ENCODE measurements at regions not wholly inside any gene's neighbourhood (a gene's known extent, or its start where the extent isn't known, plus 50 kb on each side); places are given as distances from the start of the nearest gene placed in this dataset.
A peak's percentile ranks its signal among the peaks of the same experiment; 100 is the strongest.

DNA sequence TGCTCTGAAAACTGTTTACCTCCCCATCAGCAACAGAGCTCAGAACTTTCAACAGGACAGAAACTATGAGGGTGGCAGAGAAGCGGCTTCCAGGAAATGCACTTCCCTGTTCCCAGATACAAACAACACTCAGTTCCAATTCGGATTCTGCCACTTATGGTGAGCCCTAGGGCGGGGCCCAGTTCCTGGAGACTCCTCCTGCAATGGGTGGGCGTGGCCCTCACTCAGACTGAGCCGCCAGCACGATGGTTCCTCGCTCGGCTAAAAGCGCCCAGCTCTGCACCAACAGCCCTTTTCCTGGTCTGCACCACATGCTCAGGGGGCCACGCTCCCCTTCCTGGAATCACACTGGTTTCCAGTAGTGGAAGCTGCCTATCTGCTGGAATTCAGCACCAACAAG lies 314.1 kb downstream of the CTTN start:
- no peak for DNase-seq

DNA sequence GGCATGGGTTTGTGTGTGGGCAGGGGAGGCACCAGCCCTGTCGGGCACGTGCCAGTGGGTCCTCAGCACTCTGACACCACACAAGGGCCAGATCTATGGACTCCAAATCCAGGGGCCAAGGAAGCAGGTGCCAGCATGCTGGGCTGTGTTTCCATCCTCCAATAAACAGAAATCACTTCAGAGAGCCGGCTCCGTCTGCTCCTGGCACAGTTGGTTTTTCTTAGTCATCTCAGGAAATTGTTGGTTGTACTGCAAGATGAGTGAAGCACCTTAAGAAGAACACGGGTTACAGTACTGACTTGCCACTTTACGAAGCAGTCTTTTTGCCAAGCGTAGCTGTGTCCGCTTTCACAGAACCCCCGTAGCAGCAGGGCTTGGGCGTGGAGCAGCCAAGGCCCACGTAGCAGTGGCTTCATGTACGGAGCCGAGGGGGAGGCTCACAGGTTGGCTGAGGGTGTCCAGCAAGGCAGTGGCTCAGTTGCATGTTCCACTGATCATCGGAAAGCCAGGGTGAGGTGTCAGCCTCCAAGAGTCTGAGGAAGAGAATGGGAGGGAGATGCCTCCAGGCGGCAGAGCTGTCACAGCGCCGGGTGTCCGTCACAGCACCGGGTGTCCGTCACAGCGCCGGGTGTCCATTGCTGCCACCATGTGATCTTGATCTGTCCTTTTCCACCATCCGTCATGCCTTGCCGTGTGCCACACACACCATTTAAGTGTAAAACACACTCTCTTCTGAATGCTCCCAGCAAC lies 314.9 kb downstream of the CTTN start:
- no peak for DNase-seq

DNA sequence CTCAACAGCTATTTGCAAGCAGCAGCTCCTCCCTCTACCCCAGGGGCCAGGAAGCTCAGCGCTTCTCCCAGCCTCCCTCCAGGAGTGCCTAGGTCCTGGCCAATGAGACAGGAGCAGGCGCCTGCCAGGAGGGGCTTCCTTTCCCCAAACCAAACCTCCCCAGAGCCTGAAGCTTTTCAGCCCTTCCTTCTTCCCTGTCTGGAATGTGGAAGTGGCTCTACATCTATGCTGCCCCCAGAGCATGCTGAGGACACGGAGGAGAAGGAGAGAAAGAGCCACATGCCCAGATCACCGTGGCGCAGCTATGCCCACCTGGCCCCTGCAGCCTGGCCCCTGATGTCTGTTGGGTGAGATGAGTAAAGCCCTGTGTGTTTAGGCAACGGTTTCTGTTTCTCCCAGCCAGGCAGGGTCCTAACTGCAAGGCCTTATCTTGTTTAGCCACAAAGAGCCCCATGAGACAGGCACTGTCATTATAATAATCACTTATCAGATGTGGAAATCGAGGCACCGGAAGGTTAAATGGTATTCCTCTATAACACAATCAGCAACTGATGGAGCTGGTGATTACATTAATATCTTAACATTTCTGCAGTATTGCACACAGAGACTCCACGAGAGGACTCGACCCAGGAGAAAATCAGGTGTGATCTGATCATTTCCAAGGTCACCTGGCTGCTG lies 315.8 kb downstream of the CTTN start:
- peak; percentile 5 for DNase-seq

DNA sequence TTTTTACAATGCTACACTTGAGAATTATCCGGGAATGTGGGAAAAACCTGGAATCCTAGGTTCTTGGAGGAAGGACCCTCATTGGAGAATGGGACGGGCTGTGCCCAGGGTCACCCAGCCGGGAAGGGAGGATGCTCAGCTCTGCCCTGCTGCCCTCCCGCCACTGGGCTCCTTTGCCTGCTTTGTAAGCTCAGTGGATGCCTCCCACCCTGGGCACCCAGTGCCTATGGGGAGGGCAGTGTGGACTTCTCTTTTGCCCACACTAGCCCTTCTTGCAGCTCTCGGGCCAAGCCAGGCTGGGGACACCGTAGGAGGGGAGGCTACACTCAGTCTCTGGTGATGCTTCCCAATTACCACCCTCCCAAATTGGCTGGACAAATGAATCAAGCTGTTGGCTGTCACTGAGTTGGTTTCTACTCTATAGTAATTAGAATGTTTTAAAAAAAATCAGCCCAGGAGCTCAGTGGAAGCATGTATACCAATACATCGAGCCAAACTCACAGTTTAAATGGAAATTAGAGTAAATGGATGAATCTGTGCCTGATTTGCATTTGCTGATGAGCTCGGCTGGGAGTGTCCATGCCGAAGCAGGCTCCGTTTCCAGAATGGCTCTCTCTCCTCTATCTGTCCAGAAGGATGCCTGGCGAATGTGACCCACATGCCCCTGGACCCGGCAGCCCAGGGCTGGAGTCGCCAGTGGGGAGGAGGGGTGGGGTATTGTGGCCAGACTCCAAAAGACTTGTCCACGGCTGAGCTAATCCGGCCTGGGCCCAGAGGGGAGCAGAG lies 317.0 kb downstream of the CTTN start:
- no peak for DNase-seq

DNA sequence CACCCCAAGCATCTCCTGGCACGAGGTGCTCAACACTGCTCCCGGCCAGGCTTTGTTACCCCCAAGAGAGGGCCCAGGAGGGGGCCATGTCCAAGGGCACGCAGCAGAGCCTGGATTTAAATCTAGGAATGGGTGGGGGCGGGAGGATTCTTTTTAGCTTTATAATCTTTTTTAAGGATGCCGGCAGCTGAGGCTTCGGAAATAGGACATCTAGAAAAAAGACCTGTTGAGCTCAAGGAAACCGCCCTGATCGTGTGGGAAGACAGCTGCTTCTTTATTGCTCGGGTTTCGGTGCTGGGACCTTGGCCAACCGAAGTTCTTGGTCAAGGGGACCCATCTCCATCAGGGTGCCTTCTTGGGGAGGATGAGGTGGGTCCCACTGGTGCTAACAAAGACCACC lies 317.9 kb downstream of the CTTN start:
- DNase-seq: no peak

DNA sequence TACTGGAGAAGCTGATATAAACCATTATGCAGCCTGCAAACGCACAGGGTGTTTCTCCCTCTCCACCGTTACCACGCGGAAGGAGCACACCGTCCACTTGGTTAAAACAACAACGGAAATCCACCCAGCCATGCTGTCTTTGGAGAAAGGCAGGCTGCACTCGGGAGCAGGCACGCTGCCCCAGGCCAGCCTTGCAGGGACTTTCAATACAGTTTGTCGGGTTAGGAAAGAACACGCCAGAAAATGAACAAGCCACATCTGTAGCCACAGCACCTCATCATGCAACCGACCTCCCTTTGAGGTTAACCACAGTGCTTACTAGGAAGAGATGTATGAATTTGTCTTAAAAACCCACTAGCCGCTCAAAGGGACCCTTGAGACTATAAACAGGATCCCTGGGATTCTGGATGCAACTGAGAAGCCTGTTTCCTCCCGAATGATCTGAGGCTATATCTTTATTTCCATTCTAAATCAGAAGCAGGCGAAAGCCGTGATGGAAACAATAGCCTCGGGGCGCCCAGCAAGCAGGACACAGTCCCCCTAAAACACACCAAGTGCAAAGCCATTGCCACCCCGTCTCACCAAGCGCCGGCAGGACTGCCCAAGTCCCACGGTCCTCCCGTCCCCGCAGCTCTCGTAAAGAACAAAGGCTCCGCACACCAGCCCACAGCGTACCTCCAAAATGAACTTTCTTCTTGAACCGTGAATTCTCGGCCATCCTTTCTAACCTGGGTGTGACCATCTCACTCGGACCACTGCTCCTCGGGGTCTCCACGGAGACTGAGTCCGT lies 318.9 kb downstream of the CTTN start:
- peak; percentile 64 for DNase-seq

DNA sequence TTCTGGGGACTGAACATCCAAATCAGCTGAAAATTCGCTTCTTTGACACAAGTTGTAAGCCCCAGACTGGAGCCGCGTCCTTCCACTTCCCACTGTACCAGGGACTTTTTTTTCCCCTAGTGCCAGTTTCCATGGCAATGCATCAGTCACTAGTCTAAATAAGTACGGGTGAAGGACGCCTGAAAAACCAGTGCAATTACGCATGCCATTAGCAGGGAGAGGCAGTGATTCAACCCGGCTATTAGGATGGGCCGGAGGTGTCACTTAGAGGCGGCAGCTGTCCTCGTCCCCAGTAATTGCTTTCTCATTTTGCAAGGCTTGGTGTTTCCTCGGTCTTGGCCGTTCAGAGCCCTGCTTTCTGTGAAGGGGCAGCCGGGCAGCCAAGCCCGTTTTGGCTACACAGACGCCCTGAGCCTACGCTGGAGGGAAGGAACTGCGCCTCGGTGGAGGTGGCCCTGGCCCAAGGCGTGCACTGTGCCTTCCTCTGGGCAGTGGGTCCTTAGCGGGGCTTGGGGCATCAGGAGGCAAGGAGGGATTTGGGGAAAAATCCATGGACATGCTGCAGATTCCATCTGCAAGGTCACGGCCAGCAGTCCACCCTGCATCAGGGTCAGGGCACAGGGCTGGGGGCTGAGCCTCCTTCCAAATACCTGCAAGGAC lies 319.7 kb downstream of the CTTN start:
- peak; percentile 89 for DNase-seq

DNA sequence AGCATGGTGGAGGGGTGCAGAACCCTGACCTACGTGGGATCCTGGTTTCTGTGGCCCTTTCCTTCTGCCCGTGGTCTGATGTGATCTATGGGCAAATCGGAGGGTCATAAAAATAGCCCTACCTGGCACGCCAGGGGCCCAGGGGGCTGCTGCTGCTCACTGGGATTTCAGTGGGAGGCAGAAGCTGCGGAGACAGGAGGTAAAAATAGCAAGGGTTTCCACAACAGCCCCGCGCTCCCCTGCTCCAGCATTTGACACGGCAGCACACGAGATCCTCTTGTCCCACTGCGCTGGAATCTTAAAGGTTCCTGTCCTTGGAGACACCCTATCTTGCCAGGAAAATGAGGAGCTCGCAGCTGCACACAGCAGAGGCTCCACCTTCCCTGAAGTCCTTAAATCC lies 321.2 kb downstream of the CTTN start:
- no peak for DNase-seq

DNA sequence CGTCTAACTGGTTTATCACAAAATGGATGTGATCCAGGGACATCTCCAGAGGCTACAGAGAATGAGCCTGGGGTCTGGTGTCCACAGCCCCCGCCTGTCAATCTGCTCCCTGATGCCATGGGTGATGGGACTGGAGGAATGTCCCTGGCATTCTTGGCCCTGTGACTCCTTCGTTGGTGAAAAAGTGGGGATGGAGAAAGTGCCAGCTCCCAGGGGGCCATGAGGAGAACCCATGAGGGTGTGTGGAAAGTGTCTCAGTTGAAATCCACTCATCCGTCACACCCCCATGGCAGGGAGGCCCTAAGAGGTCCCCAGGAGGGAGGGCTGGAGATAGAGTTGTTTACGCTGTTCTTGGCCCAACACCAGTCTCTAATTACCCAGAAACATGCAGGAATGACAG lies 322.0 kb downstream of the CTTN start:
- no peak for DNase-seq

DNA sequence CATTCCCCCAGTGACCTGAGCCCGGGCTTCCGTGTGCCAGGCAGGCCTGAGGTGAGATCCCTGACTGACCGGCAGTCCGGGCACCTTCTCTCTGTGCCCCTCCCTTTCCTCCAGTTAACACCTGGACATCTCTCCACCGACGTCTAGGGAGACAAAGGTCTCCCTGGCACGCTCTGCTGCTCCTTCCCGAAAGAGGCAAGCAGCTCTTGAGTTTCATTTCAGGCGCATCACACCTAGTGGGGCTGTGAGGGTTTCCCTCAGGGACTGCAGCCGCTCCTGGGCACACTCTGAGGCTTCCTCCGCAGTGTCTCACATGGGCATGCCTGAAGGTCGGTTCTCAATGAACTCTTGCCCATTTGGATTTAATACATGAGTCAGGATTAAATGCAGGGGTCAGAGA lies 322.7 kb downstream of the CTTN start:
- no peak for DNase-seq

DNA sequence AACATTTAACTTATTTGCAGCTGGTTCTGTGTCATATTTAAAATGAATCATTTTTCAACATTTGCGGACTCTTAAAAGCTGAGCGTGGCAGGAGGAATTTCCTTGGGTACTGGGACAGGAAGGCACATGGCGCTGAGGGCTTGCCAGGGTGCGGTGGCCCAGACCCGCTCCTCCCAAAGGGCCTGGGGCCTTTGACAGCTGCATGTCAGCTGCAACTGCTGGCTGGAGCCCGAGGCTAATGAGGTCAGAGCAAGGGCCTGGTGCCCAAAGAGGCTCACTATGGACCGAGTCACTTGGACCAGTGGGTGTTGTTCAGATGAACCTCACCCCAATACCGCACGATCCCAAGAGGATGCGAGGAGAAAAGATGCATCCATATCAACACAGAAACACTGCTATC lies 326.9 kb downstream of the CTTN start:
- no peak for DNase-seq

DNA sequence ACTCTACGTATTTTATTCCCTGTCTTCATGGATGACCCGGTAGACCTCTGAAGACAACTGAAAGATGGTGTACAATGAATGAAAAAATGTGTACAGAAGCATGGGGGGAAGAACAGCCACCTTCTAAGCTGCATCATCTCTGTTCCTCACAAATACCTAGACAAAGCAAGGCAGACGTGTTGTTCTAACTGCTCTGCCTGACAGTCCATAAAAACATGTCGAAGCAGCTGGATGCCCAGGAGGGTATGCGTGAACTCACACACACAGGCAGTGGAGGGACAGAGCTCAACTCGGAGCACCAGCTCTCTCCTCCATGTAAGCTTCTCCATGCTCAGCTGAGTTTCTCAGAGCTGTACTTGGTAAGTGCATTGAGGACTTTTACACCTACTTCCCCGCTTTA lies 327.4 kb downstream of the CTTN start:
- no peak for DNase-seq

DNA sequence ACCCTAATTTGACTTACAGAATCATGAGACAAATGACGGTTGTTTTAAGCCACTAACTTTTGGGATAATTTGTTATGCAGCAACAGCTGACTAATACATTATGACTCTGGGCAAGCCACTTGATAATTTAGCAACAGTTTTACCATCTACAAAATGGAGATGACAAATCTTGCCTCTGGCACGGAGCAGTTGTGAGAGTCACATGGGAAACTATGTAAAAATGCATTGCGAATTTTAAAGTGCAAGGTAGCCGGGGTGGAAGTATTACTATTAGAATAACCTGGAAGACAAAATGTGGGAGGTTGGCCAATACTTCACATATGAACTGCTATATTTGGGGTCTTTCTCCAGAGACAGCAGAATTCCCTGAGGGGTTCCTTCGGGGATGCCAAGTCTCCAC lies 328.7 kb downstream of the CTTN start:
- no peak for DNase-seq

DNA sequence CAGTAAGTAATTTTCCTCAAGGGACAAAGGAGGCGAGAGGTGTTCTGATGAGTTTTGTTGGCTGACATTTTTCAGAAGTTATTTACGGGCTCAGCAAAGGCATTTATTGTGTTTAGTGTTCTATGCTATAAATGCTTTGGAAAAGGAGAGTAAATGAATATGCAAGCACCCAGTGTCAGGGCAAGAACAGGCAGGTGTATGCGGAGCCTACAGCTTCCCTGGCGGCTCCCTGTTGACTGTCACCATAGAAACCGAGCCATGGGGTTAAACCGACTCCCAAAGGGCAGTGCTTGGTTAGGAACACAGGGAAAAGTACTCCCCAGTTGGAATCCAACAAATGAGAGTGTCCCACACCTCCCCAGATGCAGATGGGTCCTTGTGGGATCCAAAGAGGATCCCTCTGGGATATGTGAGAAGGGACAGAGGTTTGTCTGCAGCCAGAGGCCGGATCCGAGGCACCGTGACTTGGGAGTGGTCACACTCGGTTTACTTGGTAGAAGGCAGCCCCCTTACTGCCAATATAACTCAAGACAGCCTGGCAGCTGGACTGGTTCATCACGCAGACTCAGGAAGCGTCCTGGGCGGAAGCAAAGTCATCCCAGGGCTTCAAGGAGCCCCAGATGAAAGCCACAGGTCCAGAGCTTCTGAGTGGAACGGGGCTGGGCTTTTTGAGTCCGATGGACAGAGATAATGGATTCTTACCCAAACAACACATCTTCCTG lies 329.7 kb downstream of the CTTN start:
- no peak for DNase-seq

DNA sequence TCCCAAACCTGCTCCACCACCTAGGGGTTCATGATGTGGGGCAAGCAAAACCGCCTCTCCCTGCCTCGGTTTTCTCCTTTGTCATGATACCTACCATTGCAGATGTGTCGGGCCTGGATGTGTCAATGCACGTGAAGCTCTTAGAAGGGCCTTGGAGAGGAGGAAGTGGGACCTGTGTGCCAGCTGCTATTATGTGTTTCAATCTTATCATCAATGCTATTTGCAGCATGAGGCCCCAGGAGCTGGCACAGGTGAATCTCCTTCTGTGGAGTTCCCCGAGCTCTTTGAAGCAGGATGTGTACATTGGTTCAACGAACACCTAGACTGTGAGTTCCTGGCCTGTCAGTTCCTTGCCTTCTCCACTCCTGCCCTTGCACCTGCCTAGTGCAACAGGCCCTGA lies 331.6 kb downstream of the CTTN start:
- DNase-seq: no peak

DNA sequence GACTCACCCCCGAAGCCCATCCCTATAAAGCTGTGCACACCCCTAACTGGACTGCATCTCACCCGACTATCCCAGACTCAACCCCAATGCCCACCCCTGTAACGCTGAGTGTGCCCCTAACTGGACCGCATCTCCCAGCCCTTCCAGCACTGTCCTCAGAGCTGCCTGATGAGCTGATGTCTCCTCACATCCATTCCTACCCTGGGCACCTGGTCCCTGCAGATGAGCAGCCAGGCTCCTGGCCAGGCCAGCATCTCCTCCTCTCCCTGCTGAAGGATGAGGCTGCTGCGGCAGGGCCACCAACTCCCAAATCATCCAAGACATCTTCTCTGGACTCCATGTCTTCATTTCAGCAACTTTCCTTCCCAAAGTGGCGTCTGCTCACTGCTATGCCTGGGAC lies 332.1 kb downstream of the CTTN start:
- DNase-seq: no peak

DNA sequence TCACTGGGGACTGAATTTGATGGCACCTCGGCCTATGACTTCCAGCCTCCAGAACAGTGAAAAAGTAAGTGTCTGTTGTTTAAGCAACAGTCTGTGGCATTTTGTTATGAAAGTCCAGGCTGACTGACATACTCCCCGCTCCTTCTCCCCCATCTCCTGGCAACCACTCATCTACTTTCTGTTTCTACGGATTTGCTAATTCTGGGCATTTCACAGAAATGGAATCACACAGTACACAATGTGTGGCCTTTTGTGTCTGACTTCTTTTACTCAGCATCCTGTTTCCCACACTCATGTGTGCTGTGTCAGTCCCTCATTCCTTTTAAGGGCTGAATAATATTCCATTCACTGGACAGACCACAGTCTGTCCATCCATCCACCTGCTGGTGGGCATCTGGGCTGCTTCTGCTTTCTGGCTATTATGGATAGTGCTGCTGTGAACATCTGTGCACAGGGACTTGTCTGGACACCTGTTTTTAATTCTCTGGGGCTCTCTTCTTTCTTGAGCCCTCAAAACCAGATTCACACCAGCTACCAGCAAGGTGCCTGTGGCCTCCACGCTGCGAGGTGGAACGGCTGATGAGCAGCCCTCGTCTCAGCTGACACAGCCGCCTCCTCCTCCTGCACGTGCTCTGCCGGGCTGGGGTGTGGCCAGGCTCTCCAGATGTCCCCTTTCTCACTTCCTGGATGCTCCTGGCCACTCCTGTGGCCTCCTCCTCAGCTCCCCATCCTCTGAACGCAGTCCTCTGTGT lies 333.1 kb downstream of the CTTN start:
- no peak for DNase-seq

DNA sequence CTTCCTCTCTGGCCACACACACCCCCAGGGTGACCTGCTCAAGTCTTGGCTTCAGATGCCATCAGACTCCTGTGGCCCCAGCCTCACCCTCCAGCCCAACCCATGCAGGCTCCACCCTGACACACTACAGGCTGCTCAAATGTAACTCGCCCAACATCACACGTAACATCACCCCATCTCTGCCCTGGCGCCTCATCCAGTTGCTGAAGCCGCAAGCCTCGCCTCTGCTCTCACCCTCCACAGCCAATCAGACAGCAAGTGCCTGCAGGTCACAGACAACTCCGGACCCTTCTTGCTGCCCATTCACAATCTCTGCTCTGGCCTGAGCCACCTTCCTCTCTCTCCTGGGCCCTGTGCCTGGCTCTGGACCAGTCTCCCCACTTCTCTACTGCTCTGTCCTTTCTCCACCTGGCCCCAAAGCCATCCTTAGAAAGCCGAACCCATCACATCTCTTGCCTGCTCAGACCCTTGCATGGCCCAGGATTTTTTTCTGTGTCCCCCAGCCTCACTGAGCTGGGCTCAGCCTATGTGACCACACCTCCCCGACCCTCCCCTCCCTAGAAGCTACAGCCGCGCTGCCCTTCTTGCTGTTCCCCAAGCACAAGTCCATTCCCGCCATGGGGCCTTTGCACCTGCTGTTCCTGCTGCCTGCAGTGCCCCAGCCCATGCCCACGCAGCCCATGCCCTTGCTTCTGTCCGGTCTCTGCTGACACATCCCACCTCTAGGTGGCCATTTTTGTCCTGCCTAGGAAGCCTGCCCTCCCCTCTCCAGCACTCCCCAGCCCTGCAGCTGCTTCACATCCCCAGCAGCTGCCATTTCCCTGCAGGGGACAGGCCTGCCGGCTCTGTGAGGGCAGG lies 333.9 kb downstream of the CTTN start:
- no peak for DNase-seq

DNA sequence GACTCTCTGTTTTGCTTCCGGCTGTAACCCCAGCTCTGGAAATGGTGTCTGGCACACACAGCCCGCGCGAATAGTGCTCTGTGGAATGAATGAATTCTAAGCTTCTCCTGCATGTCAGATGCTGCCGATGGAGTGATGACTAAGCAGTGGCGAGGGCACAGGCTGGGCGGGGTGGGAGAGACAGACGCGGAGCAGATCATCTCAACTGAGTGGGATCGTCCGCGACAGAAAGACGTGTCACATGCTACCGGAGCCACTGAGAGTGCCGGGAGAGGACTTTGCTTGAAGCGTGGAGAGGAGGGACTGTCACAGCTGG lies 334.5 kb downstream of the CTTN start:
- no peak for DNase-seq
